ENCODE measurements at regions not wholly inside any gene's neighbourhood (a gene's known extent, or its start where the extent isn't known, plus 50 kb on each side); places are given as distances from the start of the nearest gene placed in this dataset.

DNA sequence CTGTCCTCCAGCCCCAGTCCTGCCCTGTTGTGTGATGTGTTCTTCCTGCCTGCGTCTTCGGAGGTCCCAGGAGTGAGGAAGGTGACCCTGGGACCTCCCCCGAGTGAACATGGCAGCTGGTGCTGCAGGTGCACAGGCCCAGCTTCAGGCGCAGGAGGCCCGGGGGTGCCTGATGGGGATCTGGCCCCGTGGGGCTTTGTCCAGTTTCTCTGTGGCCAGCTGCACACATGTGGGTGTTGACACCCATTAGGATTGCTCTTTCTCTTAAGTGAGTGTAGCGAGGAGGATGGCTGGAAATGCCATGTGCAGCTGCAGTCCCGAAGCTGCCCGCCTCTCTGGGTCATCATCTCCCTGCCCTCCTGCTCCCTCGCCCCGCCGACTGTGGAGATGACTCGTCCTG, 1279.7 kb downstream of the BRD1 start:
- TF ChIP-seq, protein P1, sequence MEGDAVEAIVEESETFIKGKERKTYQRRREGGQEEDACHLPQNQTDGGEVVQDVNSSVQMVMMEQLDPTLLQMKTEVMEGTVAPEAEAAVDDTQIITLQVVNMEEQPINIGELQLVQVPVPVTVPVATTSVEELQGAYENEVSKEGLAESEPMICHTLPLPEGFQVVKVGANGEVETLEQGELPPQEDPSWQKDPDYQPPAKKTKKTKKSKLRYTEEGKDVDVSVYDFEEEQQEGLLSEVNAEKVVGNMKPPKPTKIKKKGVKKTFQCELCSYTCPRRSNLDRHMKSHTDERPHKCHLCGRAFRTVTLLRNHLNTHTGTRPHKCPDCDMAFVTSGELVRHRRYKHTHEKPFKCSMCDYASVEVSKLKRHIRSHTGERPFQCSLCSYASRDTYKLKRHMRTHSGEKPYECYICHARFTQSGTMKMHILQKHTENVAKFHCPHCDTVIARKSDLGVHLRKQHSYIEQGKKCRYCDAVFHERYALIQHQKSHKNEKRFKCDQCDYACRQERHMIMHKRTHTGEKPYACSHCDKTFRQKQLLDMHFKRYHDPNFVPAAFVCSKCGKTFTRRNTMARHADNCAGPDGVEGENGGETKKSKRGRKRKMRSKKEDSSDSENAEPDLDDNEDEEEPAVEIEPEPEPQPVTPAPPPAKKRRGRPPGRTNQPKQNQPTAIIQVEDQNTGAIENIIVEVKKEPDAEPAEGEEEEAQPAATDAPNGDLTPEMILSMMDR (IDR thresholded peaks at IDR 0.05; ENCODE audit: low read depth, low read length, poor library complexity, severe bottlenecking): no peak
- no peak for TF ChIP-seq EZH2phosphoT487 (IDR thresholded peaks at IDR 0.05; ENCODE audit: borderline replicate concordance, low read length)
